ENCODE measurements at regions not wholly inside any gene's neighbourhood (a gene's known extent, or its start where the extent isn't known, plus 50 kb on each side); places are given as distances from the start of the nearest gene placed in this dataset.

GRCh38 chr12:111261911-111262676 is 106.8 kb downstream of the PHETA1 start:
- peaks cover 3 to 23% (median 12%) of the 10 kb centered on the region in 4 donors for H3K36me3 ChIP-seq (ENCODE audit: control insufficient read depth in 4 of 4, insufficient read depth in 3 of 4, low read depth in 1 of 4, low read length in 3 of 4)
- no peak overlapping the region for H3K9ac ChIP-seq (ENCODE audit: low read depth in 1 of 2, low read length in 2 of 2)
- no peaks in the 10 kb centered on the region for H3K9me3 ChIP-seq (ENCODE audit: control insufficient read depth in 4 of 4, low read length in 3 of 4)
- H3K4me1 ChIP-seq (ENCODE audit: control insufficient read depth in 4 of 4, insufficient read depth in 4 of 4, low read length in 3 of 4), result no peaks in the 10 kb centered on the region
- 78% methylated on average over 6 of the region's 6 CpGs for WGBS
- no peaks in the 10 kb centered on the region for H3K27me3 ChIP-seq (ENCODE audit: control insufficient read depth in 4 of 4, insufficient read depth in 4 of 4, low read length in 3 of 4)
- no peak for TF ChIP-seq ATF3 (IDR thresholded peaks at IDR 0.05)
- TF ChIP-seq HNF4A (conservative IDR thresholded peaks at IDR 0.05), result no peak
- no peak overlapping the region for H3K27ac ChIP-seq (ENCODE audit: low read depth in 1 of 2, low read length in 2 of 2)
- no peak for DNase-seq (ENCODE audit: low spot score)
- H3K4me3 ChIP-seq (ENCODE audit: low read depth in 1 of 3, low read length in 3 of 3), result no peak overlapping the region

GRCh38 chr12:111260732-111261131 is 108.2 kb downstream of the PHETA1 start:
- Histone ChIP-seq H3K4me1 (ENCODE audit: control insufficient read depth in 4 of 4, insufficient read depth in 4 of 4, low read length in 3 of 4) (no peaks in the 10 kb centered on the region), H3K9ac (ENCODE audit: low read depth in 1 of 2, low read length in 2 of 2) (no peak overlapping the region), H3K9me3 (ENCODE audit: control insufficient read depth in 4 of 4, low read length in 3 of 4) (no peaks in the 10 kb centered on the region), H3K4me3 (ENCODE audit: low read depth in 1 of 3, low read length in 3 of 3) (no peak overlapping the region), H3K27me3 (ENCODE audit: control insufficient read depth in 4 of 4, insufficient read depth in 4 of 4, low read length in 3 of 4) (no peaks in the 10 kb centered on the region), H3K36me3 (ENCODE audit: control insufficient read depth in 4 of 4, insufficient read depth in 3 of 4, low read depth in 1 of 4, low read length in 3 of 4) (peaks cover 2 to 23% (median 11%) of the 10 kb centered on the region in 4 donors), H3K27ac (ENCODE audit: low read depth in 1 of 2, low read length in 2 of 2) (no peak overlapping the region)
- 94% methylated on average over 5 of the region's 5 CpGs for WGBS
- DNase-seq (ENCODE audit: low spot score), result no peak
- TF ChIP-seq TAF1 (conservative IDR thresholded peaks at IDR 0.05) (no peak), HNF4A (conservative IDR thresholded peaks at IDR 0.05) (no peak), NR2F2 (IDR thresholded peaks at IDR 0.05) (no peak), CTCF (IDR thresholded peaks at IDR 0.05; ENCODE audit: low read depth, low read length, missing input control) (no peak), REST (IDR thresholded peaks at IDR 0.05) (no peak), HNF4G (IDR thresholded peaks at IDR 0.05) (no peak), ZBTB33 (IDR thresholded peaks at IDR 0.05) (no peak), SP1 (IDR thresholded peaks at IDR 0.05) (no peak), ATF3 (IDR thresholded peaks at IDR 0.05) (no peak), RXRA (IDR thresholded peaks at IDR 0.05) (no peak), FOXA1 (IDR thresholded peaks at IDR 0.05) (no peak), YY1 (IDR thresholded peaks at IDR 0.05) (no peak), FOXA2 (IDR thresholded peaks at IDR 0.05) (no peak), EGR1 (IDR thresholded peaks at IDR 0.05; ENCODE audit: low read depth in 2 of 2) (no peak), GABPA (IDR thresholded peaks at IDR 0.05 in 1 of 2, conservative IDR thresholded peaks at IDR 0.05 in 1 of 2) (no peak), MAX (IDR thresholded peaks at IDR 0.05) (no peak)
